ENCODE measurements at regions not wholly inside any gene's neighbourhood (a gene's known extent, or its start where the extent isn't known, plus 50 kb on each side); places are given as distances from the start of the nearest gene placed in this dataset.
"Not testable (repeated sequence)": the region's sequence is repeated elsewhere in the genome, so short reads cannot be mapped to it uniquely, and the experiment has no call there.

- not testable (repeated sequence) for DNase-seq
Observed at GRCh38 chr2:90238505-90239230, 1547.2 kb downstream of the RPIA start.

GRCh38 chr2:90239769-90240168, 1548.3 kb downstream of the RPIA start:
- not testable (repeated sequence) for DNase-seq

DNA sequence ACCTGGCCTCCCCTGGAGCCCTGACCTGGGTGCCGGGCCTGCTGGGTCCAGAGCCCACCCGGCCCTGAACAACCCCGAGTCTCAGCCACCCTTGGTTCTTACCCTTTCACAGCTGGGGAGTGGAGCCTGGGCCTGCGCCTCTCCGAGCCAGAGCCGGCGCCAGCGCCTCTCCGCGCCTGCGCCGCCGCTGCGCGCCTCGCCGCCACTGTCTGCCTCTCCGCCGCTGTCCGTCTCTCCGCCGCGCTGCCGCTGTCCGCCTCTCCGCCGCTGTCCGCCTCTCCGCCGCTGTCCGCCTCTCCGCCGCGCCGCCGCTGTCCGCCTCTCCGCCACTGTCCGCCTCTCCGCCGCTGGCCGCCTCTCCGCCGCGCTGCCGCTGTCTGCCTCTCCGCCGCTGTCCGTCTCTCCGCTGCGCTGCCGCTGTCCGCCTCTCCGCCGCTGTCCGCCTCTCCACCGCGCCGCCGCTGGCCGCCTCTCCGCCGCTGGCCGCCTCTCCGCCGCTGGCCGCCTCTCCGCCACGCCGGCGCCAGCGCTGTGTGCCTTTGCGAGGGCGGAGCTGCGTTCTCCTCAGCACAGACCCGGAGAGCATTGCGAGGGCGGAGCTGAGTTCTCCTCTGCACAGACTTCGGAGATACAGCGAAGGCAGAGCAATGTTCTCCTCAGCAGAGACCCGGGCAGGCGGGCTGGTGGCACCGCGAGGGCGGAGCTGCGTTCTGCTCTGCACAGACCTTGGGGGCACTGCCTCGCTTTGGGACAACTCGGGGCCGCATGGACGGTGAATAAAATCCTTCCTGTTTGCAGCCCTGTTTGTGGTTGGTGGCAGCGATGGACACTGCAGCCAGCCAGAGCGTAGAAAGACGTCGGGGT, 1553.7 kb downstream of the RPIA start:
- DNase-seq, result not testable (repeated sequence)

DNA sequence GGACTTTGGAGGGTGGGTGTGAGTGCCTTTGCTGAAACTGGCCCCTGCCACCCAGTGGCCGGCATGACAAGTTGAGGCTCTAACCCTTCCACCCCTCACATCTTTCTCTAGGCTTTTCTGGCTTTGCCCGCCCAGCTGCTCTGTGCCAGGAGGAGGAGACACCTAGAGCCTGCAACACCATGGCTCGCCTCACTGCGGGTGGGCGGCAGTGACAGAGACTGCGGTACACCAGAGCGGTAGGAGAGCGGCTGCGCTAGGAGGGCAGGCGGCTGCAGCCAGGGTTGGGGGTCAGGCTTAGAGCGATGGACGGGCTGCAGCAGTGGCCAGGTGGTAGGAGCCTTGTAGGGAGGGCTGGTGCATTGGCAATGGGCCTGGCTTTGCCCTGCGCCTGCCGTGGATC, 1556.9 kb downstream of the RPIA start:
- DNase-seq, result not testable (repeated sequence)

GRCh38 chr2:90250350-90250749, 1558.9 kb downstream of the RPIA start:
- not testable (repeated sequence) for DNase-seq

DNA sequence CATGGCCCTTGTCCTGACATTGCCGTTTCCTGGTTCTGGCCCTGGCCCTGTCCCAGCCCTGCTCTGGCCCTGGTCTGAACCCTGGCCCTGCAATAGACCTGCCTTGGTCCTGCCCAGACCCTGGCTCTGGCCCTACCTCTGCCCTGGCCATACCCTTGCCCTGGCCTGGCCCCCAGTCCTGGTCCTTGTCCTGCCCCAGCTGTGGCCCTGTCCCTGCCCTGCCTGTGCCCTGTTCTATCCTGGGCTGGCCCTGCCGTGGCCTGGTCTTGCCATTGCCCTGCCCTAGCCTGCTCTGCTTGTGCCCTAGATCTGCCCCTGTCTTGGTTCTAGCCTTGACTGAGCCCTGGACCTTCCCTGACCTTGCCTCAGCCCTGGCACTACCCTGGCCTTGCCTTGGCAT, 1560.1 kb downstream of the RPIA start:
- DNase-seq, result not testable (repeated sequence)

GRCh38 chr2:90253306-90253705, 1561.8 kb downstream of the RPIA start:
- not testable (repeated sequence) for DNase-seq

DNA sequence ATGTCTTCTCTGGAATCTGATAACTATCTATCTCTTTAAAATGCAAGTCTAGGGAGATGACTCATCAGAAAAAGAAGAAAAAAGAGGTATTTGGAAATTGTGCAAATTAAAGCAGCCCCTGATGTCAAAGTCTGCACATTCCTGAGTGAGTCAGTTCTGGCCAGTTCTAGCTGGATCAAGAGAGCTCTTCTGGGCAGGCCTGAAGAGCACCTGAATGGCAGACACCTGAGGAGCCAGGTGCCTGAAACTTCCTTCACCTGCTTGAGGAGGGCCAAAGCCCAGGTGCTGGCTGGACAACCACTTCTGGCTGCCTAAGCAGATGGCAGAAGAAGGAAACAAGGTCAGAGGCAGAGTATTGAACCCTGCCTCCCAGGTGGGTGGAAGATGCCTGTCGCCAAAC, 1575.4 kb downstream of the RPIA start:
- DNase-seq, result not testable (repeated sequence)

GRCh38 chr2:90287751-90288150, 1596.3 kb downstream of the RPIA start:
- DNase-seq, result not testable (repeated sequence)

- not testable (repeated sequence) for DNase-seq
Observed at GRCh38 chr2:90288396-90288795, 1596.9 kb downstream of the RPIA start.

- DNase-seq, result not testable (repeated sequence)
Observed at GRCh38 chr2:90289291-90289980, 1598.0 kb downstream of the RPIA start.

- DNase-seq, result not testable (repeated sequence)
Observed at GRCh38 chr2:90290701-90291100, 1599.2 kb downstream of the RPIA start.

DNA sequence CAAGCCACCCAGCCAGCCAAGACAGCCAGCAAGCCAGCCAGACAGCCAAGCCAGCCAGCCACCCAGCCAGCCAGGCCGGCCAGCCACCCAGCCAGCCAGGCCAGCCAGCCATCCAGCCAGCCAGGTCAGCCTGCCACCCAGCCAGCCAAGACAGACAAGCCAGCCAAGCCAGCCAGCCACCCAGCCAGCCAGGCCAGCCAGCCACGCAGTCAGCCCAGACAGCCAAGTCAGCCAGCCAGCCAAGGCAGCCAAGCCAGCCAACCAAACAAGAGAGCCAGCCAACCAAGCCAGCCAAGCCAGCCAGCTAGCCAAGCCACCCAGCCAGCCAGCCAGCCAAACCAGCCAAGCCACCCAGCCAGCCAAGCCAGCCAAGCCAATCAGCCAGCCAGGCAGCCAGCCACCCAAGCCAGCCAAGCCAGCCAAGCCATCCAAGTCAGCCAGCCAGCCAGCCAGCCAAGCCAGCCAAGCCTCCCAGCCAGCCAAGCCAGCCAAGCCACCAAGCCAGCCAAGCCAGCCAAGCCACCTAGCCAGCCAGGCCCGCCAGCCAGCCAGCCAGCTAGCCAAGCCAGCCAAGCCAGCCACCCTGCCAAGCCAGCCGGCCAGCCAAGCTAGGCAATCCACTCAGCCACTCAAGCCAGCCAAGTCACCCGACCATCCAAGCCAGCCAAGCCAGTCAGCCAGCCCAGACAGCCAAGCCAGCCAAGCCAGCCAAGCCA, 1599.9 kb downstream of the RPIA start:
- not testable (repeated sequence) for DNase-seq

DNA sequence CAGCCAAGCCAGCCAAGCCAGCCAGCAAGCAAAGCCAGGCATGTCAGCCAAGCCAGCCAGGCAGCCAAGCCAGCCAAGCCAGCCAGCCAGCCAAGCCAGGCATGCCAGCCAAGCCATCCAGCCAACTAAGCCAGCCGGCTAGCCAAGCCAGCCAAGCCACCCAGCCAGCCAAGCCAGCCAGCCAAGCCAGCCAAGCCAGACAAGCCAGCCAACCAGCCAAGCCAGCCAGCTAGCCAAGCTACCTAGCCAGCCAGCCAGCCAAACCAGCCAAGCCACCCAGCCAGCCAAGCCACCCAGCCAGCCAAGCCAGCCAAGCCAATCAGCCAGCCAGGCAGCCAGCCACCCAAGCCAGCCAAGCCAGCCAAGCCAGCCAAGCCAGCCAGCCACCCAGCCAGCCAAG, 1600.5 kb downstream of the RPIA start:
- not testable (repeated sequence) for DNase-seq

- not testable (repeated sequence) for DNase-seq
Observed at GRCh38 chr2:90292451-90292850, 1601.0 kb downstream of the RPIA start.

DNA sequence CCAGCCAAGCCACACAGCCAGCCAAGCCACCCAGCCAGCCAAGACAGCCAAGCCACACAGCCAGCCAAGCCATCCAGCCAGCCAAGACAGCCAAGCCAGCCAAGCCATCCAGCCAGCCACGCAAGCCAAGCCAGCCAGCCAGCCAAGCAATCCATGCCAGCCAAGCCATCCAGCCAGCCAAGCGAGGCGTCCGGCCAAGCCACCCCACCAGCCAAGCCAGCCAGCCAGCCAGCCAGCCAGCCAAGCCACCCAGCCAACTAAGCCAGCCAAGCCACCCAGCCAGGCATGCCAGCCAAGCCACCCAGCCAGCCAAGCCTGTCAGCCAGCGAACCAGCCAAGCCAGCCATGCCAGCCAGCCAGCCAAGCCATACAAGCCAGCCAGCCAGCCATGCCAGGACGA, 1601.8 kb downstream of the RPIA start:
- not testable (repeated sequence) for DNase-seq

DNA sequence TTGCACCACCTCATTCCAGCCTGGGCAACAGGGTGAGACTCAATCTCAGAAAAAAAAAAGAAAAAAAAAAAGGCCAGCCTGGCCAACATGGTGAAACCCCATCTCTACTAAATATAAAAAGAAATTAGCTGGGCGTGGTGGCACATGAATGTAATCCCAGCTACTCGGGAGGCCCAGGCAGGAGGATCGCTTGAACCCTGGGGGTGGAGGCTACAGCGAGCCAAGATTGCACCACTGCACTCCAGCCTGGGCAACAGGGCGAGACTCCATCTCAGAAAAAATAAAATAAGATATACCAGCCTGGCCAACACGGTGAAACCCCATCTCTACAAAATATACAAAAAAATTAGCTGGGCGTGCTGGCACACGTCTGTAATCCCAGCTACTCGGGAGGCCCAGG, 1602.3 kb downstream of the RPIA start:
- DNase-seq, result not testable (repeated sequence)

- not testable (repeated sequence) for DNase-seq
Observed at GRCh38 chr2:90295036-90295750, 1603.7 kb downstream of the RPIA start.

DNA sequence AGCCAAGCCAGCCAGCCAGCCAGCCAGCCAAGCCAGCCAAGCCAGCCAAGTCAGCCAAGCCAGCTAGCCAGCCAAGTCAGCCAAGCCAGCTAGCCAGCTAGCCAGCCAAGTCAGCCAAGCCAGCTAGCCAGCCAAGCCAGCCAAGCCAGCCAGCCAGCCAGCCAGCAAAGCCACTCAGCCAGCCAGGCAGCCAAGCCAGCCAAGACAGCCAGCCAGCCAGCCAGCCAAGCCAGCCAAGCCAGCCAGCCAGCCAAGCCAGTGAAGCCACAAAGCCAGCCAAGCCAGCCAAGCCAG, 1605.0 kb downstream of the RPIA start:
- DNase-seq, result not testable (repeated sequence)

DNA sequence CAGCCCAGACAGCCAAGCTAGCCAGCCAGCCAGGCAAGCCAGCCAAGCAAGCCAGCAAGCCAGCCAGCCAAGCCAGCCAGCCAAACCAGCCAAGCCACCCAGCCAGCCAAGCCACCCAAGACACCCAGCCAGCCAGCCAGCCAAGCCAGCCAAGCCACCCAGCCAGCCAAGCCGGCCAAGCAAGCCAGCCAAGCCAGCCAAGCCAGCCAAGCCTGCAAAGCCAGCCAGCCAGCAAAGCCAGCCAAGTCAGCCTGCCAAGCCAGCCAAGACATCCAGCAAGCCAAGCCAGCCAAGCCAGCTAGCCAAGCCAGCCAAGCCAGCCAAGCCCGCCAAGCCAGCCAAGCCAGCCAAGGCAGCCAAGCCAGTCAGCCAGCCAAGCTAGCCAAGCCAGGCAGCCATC, 1606.2 kb downstream of the RPIA start:
- DNase-seq, result not testable (repeated sequence)

DNA sequence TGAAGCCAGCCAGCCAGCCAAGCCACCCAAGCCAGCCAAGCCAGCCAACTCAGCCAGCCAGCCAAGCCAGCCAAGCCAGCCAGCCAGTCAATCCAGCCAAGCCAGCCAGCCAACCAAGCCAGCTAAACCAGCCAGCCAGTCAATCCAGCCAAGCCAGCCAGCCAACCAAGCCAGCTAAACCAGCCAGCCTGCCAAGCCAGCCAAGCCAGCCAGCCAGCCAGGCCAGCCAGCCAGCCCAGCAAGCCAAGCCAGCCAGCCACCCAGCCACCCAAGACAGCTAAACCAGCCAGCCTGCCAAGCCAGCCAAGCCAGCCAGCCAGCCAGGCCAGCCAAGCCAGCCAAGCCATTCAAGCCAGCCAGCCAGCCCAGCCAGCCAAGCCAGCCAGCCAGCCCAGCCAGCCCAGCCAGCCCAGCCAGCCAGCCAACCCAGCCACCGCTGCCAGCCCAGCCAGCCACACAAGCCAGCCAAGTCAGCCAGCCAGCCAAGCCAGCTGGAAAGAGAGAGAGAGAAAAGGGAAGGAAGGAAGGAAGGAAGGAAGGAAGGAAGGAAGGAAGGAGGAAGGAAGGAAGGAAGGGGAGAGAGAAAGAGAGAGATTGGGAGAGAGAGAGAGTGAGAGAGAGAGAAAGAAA, 1606.8 kb downstream of the RPIA start:
- DNase-seq, result not testable (repeated sequence)

DNA sequence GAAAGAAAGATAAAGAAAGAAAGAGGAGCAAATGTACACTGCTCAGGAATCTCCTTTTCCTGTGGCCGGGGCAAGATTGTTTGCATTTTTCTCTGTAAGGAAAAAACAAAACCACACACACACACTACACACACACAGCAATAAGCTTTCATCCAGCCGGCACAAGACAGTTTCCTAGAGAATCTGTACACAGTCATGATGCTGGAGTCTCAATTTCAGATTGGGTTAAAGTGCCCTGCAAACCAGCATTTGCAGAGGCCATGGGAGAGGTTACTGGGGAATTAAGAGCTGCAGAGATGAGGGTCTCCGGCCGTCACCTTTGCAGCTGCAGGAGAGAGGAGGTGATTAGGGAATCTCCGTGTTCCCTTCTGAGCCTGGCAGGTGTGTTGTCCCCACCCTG, 1607.5 kb downstream of the RPIA start:
- not testable (repeated sequence) for DNase-seq
